Lower leg skin (tissue), 4 donors: ENCODE measurements at regions not wholly inside any gene's neighbourhood (a gene's known extent, or its start where the extent isn't known, plus 50 kb on each side); places are given as distances from the start of the nearest gene placed in this dataset.

Source experiments
- DNase-seq, 2 donors: peaks; one replicate each; pipeline ENCODE4 v3.0.0-alpha.2; 2019; ENCODE audit warnings: low spot score in 2 of 2
- H3K4me3 ChIP-seq: fragments of 200-600 bp; sonication (generic); 2 replicates; pipeline ENCODE4 v1.5.1; 2017; ENCODE audit warnings: mild to moderate bottlenecking, low read depth; ENCODE audit not compliant: poor library complexity, severe bottlenecking
- POLR2A ChIP-seq, 2 donors: fragments of 450-650 bp; IDR thresholded peaks; one replicate each; pipeline ENCODE4 v1.6.1; 2016 to 2017; ENCODE audit warnings: antibody characterized with exemption in 2 of 2, mild to moderate bottlenecking in 1 of 2, moderate library complexity in 1 of 2
- WGBS, 2 donors: methylation state at CpG; one replicate each; pipeline ENCODE4 v1.1.5; 2018; 5-methylcytosine and 5-hydroxymethylcytosine counted together
- intact Hi-C: fragments of 100-400 bp; cut with DNase I; formaldehyde crosslinking; loops from one replicate; pipeline ENCODE4 v1.15.0; 2023; ENCODE audit warnings: low total_unique reads
- TF ChIP-seq, protein P1 (sequence below), 3 donors: fragments of 450-650 bp; IDR thresholded peaks; one replicate each; pipeline ENCODE4 v1.5.1; 2016; ENCODE audit warnings: antibody characterized with exemption in 3 of 3, mild to moderate bottlenecking in 3 of 3, moderate library complexity in 2 of 3

DNA sequence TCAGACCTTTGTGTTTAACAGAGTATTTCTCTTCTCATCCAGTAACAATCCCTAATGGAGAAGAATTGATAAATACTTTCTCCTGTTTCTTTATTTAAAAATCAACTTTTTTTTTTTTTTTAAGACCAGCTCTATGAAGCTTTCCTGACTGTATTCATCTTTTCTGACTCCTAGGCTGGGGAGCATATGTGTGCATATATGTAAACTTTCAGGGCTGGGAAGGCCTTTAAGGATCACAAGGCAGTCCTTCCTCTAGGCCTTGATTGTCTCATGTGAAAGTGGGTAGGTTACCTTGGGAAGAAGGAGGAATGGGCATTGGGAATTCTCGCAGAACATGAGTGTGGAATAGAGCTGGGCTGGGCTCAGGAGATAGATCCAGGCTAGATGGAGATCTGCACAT is 292.9 kb upstream of the SALL1 start:
- intact Hi-C loops = no loop called here
- 84 to 100% methylated on average over 1 of the region's 1 CpG for WGBS, 2 donors
- no peak for DNase-seq
- no peak overlapping the region for H3K4me3 ChIP-seq
- TF ChIP-seq, protein P1, sequence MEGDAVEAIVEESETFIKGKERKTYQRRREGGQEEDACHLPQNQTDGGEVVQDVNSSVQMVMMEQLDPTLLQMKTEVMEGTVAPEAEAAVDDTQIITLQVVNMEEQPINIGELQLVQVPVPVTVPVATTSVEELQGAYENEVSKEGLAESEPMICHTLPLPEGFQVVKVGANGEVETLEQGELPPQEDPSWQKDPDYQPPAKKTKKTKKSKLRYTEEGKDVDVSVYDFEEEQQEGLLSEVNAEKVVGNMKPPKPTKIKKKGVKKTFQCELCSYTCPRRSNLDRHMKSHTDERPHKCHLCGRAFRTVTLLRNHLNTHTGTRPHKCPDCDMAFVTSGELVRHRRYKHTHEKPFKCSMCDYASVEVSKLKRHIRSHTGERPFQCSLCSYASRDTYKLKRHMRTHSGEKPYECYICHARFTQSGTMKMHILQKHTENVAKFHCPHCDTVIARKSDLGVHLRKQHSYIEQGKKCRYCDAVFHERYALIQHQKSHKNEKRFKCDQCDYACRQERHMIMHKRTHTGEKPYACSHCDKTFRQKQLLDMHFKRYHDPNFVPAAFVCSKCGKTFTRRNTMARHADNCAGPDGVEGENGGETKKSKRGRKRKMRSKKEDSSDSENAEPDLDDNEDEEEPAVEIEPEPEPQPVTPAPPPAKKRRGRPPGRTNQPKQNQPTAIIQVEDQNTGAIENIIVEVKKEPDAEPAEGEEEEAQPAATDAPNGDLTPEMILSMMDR (IDR thresholded peaks at IDR 0.05) = no peak
- no peak for TF ChIP-seq POLR2A (IDR thresholded peaks at IDR 0.05)

DNA sequence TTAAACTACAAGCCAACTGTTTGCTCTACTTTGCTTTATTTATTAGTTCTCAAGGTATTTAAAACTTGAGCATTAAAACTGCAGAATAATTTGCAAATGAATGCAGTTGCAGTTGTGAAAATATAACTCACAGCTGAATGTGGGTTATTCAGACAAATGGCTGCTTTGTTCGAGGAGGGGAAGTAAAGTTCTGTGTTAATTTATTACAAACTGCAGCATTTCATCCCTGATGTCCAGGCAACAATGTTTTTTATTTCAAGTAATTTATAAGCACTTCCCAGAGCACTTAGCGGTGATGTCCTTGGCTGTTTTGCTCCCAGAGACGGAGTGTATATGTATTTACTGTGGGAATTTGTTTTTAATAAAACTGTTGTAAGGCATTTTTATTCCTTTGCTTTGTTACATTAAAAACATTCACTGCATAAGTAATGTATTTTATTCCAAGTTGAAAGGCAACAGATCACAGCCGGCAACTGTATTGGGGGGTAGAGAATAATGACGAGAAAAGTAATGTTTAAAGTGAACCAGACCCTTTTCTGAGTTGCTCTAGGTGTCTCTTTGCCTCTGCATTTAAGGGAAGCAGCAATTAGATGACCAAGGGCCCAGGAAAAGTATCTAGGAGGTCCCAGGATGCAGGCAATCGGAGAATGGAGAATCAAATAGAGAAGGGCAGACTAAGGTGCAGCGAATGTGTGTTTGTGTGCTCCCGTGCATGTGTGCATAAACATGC is 291.2 kb upstream of the SALL1 start:
- WGBS, 2 donors = 74 to 78% methylated on average over 8 of the region's 8 CpGs
- TF ChIP-seq, protein P1 (IDR thresholded peaks at IDR 0.05) = no peak
- H3K4me3 ChIP-seq = no peak overlapping the region
- no peak for DNase-seq
- intact Hi-C loops = no loop called here

DNA sequence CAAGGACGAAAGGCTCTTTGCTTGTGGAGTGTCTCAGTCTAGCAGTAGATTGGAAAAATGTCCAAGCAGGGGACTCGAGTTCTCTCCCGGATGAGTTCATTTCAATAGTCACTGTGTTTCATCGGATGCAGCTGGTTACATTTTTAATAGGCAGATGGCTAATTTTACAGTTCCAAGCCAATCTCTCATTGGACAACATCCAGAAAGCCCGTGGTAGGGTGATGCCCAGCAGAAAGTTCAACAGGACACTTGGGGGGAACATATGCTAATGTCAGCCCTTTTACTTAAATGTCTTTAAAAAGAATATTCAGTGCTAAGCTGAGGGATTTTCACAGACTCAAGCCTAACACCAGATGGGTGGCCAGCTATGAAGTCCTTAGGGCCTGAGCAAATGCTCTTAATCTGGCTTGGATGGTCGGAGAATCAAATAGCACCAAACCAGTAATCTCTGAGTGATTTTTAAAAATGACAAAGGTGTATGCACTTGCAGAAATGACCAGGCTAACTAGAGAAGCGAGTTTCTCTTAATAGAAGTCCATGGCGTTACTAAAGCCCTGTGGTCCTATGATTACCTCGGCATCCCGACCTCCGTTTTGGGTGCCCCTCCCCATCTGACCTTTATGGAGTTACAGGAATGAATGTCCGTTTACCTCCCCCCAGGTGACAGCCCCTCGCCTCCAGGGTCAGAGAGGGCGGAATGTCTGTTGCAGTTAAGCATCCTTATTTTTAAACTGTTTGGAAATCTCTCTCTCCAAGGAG is 289.2 kb upstream of the SALL1 start:
- TF ChIP-seq, protein P1 (IDR thresholded peaks at IDR 0.05) = no peak
- TF ChIP-seq POLR2A (IDR thresholded peaks at IDR 0.05) = no peak
- H3K4me3 ChIP-seq = no peak overlapping the region
- DNase-seq = no peak
- intact Hi-C loops = no loop called here
- 19 to 29% methylated on average over 14 of the region's 14 CpGs for WGBS, 2 donors

DNA sequence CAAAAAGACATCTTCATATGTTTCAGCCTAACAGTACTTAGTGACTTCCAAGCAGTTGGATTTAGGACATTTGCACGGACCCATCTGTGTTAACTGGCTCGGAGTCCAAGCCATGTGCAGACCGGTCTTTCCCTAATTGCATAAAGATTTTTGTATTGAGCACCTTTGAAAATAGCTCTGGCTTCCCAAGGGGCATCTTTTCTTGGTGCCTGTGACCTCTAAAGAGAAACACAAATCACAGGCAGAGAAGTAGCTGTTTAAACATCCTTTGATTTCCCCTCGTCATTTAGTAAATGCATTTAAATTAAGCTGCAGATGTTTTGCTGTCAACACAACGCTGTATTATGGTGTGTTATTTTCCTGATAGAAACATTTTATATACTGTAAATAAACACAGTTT is 288.2 kb upstream of the SALL1 start:
- 29 to 36% methylated on average over 5 of the region's 5 CpGs for WGBS, 2 donors
- TF ChIP-seq, protein P1 (IDR thresholded peaks at IDR 0.05) = no peak
- no peak for TF ChIP-seq POLR2A (IDR thresholded peaks at IDR 0.05)
- no peak overlapping the region for H3K4me3 ChIP-seq
- DNase-seq = no peak
- intact Hi-C loops = no loop called here

DNA sequence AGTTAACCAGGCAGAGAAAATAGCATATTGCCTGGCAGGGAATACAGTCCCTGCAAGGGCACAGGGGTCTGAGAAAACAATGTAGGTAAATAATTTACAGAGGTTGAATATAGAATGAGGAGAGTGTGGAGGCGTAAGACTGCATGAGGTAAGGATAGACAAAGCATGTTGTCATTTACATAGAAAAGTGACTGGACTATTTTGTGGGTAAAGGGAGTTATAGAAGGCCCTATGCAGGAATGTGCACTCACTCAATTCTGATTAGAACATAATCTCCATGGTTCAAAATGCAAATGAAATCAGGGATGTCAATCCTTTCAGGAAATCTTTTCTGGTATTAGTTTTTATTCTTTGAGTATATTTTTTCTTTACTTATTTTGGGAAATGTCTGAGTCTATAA is 285.7 kb upstream of the SALL1 start:
- intact Hi-C loops = no loop called here
- 81 to 91% methylated on average over 1 of the region's 1 CpG for WGBS, 2 donors
- no peak for DNase-seq
- TF ChIP-seq, protein P1 (IDR thresholded peaks at IDR 0.05) = no peak
- no peak for TF ChIP-seq POLR2A (IDR thresholded peaks at IDR 0.05)
- no peak overlapping the region for H3K4me3 ChIP-seq
